Mesendoderm (in vitro differentiated cells): ENCODE measurements at regions not wholly inside any gene's neighbourhood (a gene's known extent, or its start where the extent isn't known, plus 50 kb on each side); places are given as distances from the start of the nearest gene placed in this dataset.
"Not testable (repeated sequence)": the region's sequence is repeated elsewhere in the genome, so short reads cannot be mapped to it uniquely, and the experiment has no call there.

Experiments
- DNase-seq: peaks from one replicate; pipeline ENCODE4 v3.0.0; 2013
- H2AK5ac ChIP-seq: 2 replicates; pipeline ENCODE4 v1.6.1; 2013; ENCODE audit warnings: low read length, inconsistent platforms
- H2BK120ac ChIP-seq: 2 replicates; pipeline ENCODE4 v1.6.1; 2013; ENCODE audit warnings: low read depth, mild to moderate bottlenecking, low read length, moderate library complexity, mixed read lengths
- H2BK15ac ChIP-seq: replicated peaks from 2 replicates; pipeline ENCODE4 v1.6.1; 2013; ENCODE audit warnings: low read depth, mild to moderate bottlenecking, moderate library complexity
- H2BK5ac ChIP-seq: 2 replicates; pipeline ENCODE4 v1.6.1; 2013; ENCODE audit warnings: low read length, inconsistent platforms
- H3K18ac ChIP-seq: 2 replicates; pipeline ENCODE4 v1.6.1; 2013; ENCODE audit warnings: mild to moderate bottlenecking, low read length, mixed read lengths
- H3K23ac ChIP-seq: one replicate; pipeline ENCODE4 v1.6.1; 2013; ENCODE audit warnings: low read length
- H3K27ac ChIP-seq: 2 replicates; pipeline ENCODE4 v1.5.1; 2013; ENCODE audit warnings: low read depth, mild to moderate bottlenecking, inconsistent platforms, low read length, moderate library complexity
- H3K27me3 ChIP-seq: 2 replicates; pipeline ENCODE4 v1.6.1; 2013; ENCODE audit warnings: low read length, control low read depth, mild to moderate bottlenecking, inconsistent platforms; ENCODE audit not compliant: insufficient read depth, poor library complexity
- H3K36me3 ChIP-seq: 2 replicates; pipeline ENCODE4 v1.6.1; 2013; ENCODE audit warnings: low read length, inconsistent platforms; ENCODE audit not compliant: control insufficient read depth, insufficient read depth
- H3K4ac ChIP-seq: one replicate; pipeline ENCODE4 v1.6.1; 2013; ENCODE audit warnings: low read depth, mild to moderate bottlenecking, low read length, moderate library complexity
- H3K4me1 ChIP-seq: 2 replicates; pipeline ENCODE4 v1.6.1; 2013; ENCODE audit warnings: low read depth, low read length, inconsistent platforms; ENCODE audit not compliant: control insufficient read depth
- H3K4me2 ChIP-seq: 2 replicates; pipeline ENCODE4 v1.6.1; 2013; ENCODE audit warnings: low read length
- H3K4me3 ChIP-seq: 2 replicates; pipeline ENCODE4 v1.5.1; 2013; ENCODE audit warnings: mild to moderate bottlenecking, low read length
- H3K56ac ChIP-seq: one replicate; pipeline ENCODE4 v1.6.1; 2013; ENCODE audit warnings: low read length
- H3K79me1 ChIP-seq: 2 replicates; pipeline ENCODE4 v1.6.1; 2013; ENCODE audit warnings: low read length, inconsistent platforms
- H3K79me2 ChIP-seq: 2 replicates; pipeline ENCODE4 v1.6.1; 2013; ENCODE audit warnings: mild to moderate bottlenecking, low read length; ENCODE audit not compliant: control insufficient read depth, insufficient read depth
- H3K9ac ChIP-seq: 2 replicates; pipeline ENCODE4 v1.6.1; 2013; ENCODE audit warnings: low read length, inconsistent platforms
- H4K5ac ChIP-seq: one replicate; pipeline ENCODE4 v1.6.1; 2013; ENCODE audit warnings: low read length
- H4K8ac ChIP-seq: one replicate; pipeline ENCODE4 v1.6.1; 2013; ENCODE audit warnings: low read depth, mild to moderate bottlenecking, control low read depth, low read length, moderate library complexity
- WGBS: extraction: QIAGEN DNeasy Blood & Tissue Kit; methylation state at CpG from one replicate; pipeline ENCODE4 v1.1.7; 2013; ENCODE audit warnings: low lambda C conversion rate, missing lambda C conversion rate; ENCODE audit not compliant: insufficient coverage; ENCODE audit errors: extremely low coverage; 5-methylcytosine and 5-hydroxymethylcytosine counted together

DNA sequence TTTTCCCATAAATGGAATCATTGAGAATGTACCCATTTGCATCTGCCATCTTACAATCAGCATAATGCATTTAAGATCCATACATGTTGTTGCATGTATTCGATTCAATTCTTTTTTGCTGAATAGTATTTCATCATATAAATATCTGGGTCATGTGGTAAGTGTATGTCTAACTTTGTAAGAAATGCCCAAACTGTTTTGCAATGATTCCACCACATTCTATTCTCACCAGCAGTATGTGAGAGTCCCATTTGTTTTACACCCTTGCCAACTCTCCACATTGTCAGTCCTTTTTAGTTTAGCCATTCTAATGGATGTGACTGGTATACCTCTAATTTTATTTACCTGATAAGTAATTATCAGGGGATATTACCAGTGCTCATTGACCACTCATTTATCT lies 115.8 kb upstream of the PBX1 start:
- Histone ChIP-seq H2BK15ac (no peak overlapping the region), H3K18ac (no peak overlapping the region), H3K56ac (no peak overlapping the region), H3K79me2 (no peaks in the 10 kb centered on the region), H2BK5ac (no peak overlapping the region), H4K8ac (no peak overlapping the region), H4K5ac (no peak overlapping the region), H3K23ac (no peak overlapping the region), H3K27ac (no peak overlapping the region), H3K4ac (no peak overlapping the region), H3K4me3 (no peak overlapping the region), H3K4me2 (no peak overlapping the region), H2BK120ac (no peak overlapping the region), H3K79me1 (no peaks in the 10 kb centered on the region), H3K9ac (no peak overlapping the region), H3K4me1 (no peaks in the 10 kb centered on the region), H3K36me3 (no peaks in the 10 kb centered on the region), H3K27me3 (no peaks in the 10 kb centered on the region), H2AK5ac (no peak overlapping the region)
- DNase-seq, result no peak
- no CpG with 5 or more reads among the region's 1 CpG for WGBS

GRCh38 chr1:164443836-164444235 lies 115.1 kb upstream of the PBX1 start:
- no peak overlapping the region for H2BK15ac ChIP-seq
- H3K4me1 ChIP-seq, result no peaks in the 10 kb centered on the region
- H3K56ac ChIP-seq, result no peak overlapping the region
- no CpG with 5 or more reads among the region's 1 CpG for WGBS
- H2AK5ac ChIP-seq, result no peak overlapping the region
- H2BK120ac ChIP-seq, result no peak overlapping the region
- no peak overlapping the region for H3K23ac ChIP-seq
- no peak overlapping the region for H4K8ac ChIP-seq
- H3K27me3 ChIP-seq, result no peaks in the 10 kb centered on the region
- no peak overlapping the region for H4K5ac ChIP-seq
- H3K4ac ChIP-seq, result no peak overlapping the region
- DNase-seq, result no peak
- no peaks in the 10 kb centered on the region for H3K36me3 ChIP-seq
- no peaks in the 10 kb centered on the region for H3K79me2 ChIP-seq
- H3K18ac ChIP-seq, result no peak overlapping the region
- H3K27ac ChIP-seq, result no peak overlapping the region
- H3K4me2 ChIP-seq, result no peak overlapping the region
- no peak overlapping the region for H2BK5ac ChIP-seq
- H3K79me1 ChIP-seq, result no peaks in the 10 kb centered on the region
- H3K4me3 ChIP-seq, result no peak overlapping the region
- H3K9ac ChIP-seq, result no peak overlapping the region

DNA sequence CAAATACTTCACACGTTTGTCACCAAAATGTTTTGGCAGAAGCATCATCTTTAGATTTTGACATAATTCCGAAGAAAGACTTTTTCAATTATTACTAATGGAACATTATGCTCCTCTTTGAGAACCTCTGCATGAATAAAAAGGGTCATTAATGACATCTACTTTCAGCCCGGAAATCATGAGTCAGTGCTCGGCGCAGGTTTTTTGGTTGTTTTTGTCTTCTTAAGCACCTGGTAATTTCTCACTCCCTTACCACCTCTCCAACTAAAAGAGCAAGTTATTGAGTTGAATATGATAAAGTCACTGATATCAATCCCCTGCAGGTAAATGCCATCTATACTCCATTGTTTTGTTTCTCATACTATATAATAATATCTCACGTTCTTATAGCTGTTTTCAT lies 113.0 kb upstream of the PBX1 start:
- H3K4me2 ChIP-seq, result no peak overlapping the region
- no peak overlapping the region for H3K27ac ChIP-seq
- H3K23ac ChIP-seq, result no peak overlapping the region
- H3K4me1 ChIP-seq, result no peaks in the 10 kb centered on the region
- no peaks in the 10 kb centered on the region for H3K79me1 ChIP-seq
- H2BK5ac ChIP-seq, result no peak overlapping the region
- no peak overlapping the region for H3K4me3 ChIP-seq
- H3K56ac ChIP-seq, result no peak overlapping the region
- H2BK120ac ChIP-seq, result no peak overlapping the region
- no peaks in the 10 kb centered on the region for H3K36me3 ChIP-seq
- no peak overlapping the region for H3K9ac ChIP-seq
- H3K27me3 ChIP-seq, result no peaks in the 10 kb centered on the region
- H2BK15ac ChIP-seq, result no peak overlapping the region
- no peaks in the 10 kb centered on the region for H3K79me2 ChIP-seq
- no peak for DNase-seq
- H4K8ac ChIP-seq, result no peak overlapping the region
- no peak overlapping the region for H2AK5ac ChIP-seq
- H3K4ac ChIP-seq, result no peak overlapping the region
- WGBS, result no CpG with 5 or more reads among the region's 6 CpGs
- no peak overlapping the region for H3K18ac ChIP-seq
- H4K5ac ChIP-seq, result no peak overlapping the region

- H3K56ac ChIP-seq, result no peak overlapping the region
- no peak overlapping the region for H3K9ac ChIP-seq
- no peak overlapping the region for H3K4me2 ChIP-seq
- H4K5ac ChIP-seq, result no peak overlapping the region
- no peak overlapping the region for H3K23ac ChIP-seq
- no peaks in the 10 kb centered on the region for H3K4me1 ChIP-seq
- H3K79me1 ChIP-seq, result no peaks in the 10 kb centered on the region
- no peak overlapping the region for H2BK120ac ChIP-seq
- H2AK5ac ChIP-seq, result no peak overlapping the region
- WGBS, result no CpG with 5 or more reads among the region's 1 CpG
- no peaks in the 10 kb centered on the region for H3K27me3 ChIP-seq
- H3K18ac ChIP-seq, result peak overlapping the region; percentile 24
- no peak for DNase-seq
- H4K8ac ChIP-seq, result no peak overlapping the region
- H2BK15ac ChIP-seq, result no peak overlapping the region
- no peak overlapping the region for H3K4ac ChIP-seq
- no peaks in the 10 kb centered on the region for H3K79me2 ChIP-seq
- H3K4me3 ChIP-seq, result no peak overlapping the region
- no peak overlapping the region for H3K27ac ChIP-seq
- H3K36me3 ChIP-seq, result no peaks in the 10 kb centered on the region
- H2BK5ac ChIP-seq, result no peak overlapping the region
These were observed 106.4 kb upstream of the PBX1 start for GRCh38 chr1:164452549-164452948.

GRCh38 chr1:164456272-164456671 lies 102.7 kb upstream of the PBX1 start:
- H3K18ac ChIP-seq, result no peak overlapping the region
- H3K4me1 ChIP-seq, result no peaks in the 10 kb centered on the region
- no peak overlapping the region for H4K5ac ChIP-seq
- H3K4me2 ChIP-seq, result no peak overlapping the region
- H3K79me1 ChIP-seq, result no peaks in the 10 kb centered on the region
- no peak overlapping the region for H3K23ac ChIP-seq
- no peak overlapping the region for H4K8ac ChIP-seq
- H2AK5ac ChIP-seq, result no peak overlapping the region
- H3K27ac ChIP-seq, result no peak overlapping the region
- H3K79me2 ChIP-seq, result no peaks in the 10 kb centered on the region
- H2BK5ac ChIP-seq, result no peak overlapping the region
- no peaks in the 10 kb centered on the region for H3K27me3 ChIP-seq
- no peak overlapping the region for H2BK15ac ChIP-seq
- H3K9ac ChIP-seq, result no peak overlapping the region
- no peak for DNase-seq
- H2BK120ac ChIP-seq, result no peak overlapping the region
- H3K4me3 ChIP-seq, result no peak overlapping the region
- WGBS, result no CpG with 5 or more reads among the region's 1 CpG
- no peak overlapping the region for H3K56ac ChIP-seq
- no peaks in the 10 kb centered on the region for H3K36me3 ChIP-seq
- no peak overlapping the region for H3K4ac ChIP-seq

DNA sequence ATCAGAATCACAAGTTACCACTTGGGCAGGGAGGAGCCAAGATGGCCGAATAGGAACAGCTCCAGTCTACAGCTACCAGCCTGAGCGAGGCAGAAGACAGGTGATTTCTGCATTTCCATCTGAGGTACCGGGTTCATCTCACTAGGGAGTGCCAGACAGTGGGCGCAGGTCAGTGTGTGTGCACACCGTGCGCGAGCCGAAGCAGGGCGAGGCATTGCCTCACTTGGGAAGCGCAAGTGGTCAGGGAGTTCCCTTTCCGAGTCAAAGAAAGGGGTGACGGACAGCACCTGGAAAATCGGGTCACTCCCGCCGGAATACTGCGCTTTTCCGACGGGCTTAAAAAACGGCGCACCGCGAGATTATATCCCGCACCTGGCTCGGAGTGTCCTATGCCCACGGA lies 99.8 kb upstream of the PBX1 start:
- not testable (repeated sequence) for H4K5ac ChIP-seq, H3K4me3 ChIP-seq, DNase-seq, H3K36me3 ChIP-seq, H3K27me3 ChIP-seq, H3K18ac ChIP-seq, H3K79me1 ChIP-seq, H2BK120ac ChIP-seq, H4K8ac ChIP-seq, H3K23ac ChIP-seq, H2BK5ac ChIP-seq, H3K4me2 ChIP-seq, H3K79me2 ChIP-seq, H2BK15ac ChIP-seq, H3K4ac ChIP-seq, H3K4me1 ChIP-seq, H3K9ac ChIP-seq, H3K27ac ChIP-seq, H2AK5ac ChIP-seq, H3K56ac ChIP-seq
- no CpG with 5 or more reads among the region's 25 CpGs for WGBS
